ENCODE measurements at regions not wholly inside any gene's neighbourhood (a gene's known extent, or its start where the extent isn't known, plus 50 kb on each side); places are given as distances from the start of the nearest gene placed in this dataset.
"Not testable (repeated sequence)": the region's sequence is repeated elsewhere in the genome, so short reads cannot be mapped to it uniquely, and the experiment has no call there.

DNA sequence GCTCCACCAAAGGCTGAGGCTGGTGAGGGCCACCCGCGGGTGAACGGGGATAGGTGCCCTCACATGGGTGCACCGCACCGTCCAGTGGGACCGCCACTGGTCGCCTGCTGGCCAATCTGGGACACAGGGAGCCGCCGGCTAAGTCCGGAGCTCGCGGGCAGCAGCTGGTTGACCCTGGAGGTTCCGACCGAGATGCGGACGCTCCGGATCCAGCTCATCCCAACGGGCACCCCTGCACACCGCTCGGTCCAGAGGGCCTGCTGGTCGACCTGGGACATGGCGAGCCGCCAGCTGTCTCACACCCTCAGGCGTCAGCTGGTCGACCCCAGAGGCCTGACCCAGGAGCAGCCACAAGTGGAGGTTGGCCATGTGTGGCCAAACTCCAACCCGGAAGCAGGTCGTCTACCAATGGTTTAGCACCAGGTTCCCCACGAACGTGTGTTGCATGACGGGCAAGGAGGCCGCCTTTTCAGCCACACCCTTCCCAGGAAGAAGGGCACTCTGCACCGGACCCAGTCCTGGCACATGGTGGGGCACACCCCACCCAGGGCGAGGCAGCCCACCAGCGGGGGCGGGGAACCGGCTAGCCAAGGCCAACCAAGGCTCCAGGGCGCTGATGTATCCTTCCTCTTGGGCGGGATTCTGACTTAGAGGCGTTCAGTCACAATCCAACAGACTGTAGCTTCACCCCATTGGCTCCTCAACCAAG lies 746.0 kb upstream of the DEFB115 start:
- no peak for DNase-seq

- DNase-seq = no peak
Observed at GRCh38 chr20:30513050-30513628, 744.3 kb upstream of the DEFB115 start.

GRCh38 chr20:30515915-30516314 lies 741.5 kb upstream of the DEFB115 start:
- not testable (repeated sequence) for DNase-seq

- not testable (repeated sequence) for DNase-seq
Observed at GRCh38 chr20:30518906-30519305, 738.6 kb upstream of the DEFB115 start.

GRCh38 chr20:30521686-30522415 lies 735.6 kb upstream of the DEFB115 start:
- DNase-seq = not testable (repeated sequence)

DNA sequence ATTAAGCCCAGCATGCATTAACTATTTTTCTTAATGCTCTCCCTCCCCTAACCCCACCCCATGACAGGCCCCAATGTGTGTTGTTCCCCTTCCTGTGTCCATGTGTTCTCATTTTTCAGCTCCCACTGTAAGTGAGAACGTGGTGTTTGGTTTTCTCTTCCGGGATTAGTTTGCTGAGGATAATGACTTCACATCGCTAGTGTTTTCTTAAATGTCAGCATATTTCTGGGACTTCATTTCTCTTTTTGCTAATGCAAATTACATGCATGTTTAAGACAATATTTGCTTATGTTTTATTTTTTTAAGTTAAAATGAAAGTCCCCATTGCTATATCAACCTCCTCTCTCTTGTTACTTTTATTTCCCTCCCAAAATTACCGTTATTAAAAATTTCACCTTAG lies 733.3 kb upstream of the DEFB115 start:
- DNase-seq = not testable (repeated sequence)

DNA sequence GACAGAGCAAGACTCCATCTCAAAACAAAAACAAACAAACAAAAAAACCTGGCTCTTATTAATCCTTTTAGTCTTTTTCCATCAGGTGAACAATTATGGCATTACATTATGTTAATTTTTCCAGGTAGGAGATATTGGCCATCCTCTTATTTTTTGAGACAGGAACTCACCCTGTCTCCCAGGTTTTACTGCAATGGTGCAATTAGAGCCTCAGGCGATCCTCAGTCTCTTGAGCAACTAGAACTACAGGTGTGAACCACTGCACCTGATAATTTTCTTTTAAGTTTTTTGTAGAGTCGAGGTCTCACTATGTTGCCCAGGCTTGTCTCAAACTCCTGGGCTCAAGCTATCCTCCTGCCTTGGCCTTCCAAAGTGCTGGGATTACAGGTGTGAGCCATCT lies 732.7 kb upstream of the DEFB115 start:
- DNase-seq = not testable (repeated sequence)

- DNase-seq = not testable (repeated sequence)
Observed at GRCh38 chr20:30533653-30534052, 723.8 kb upstream of the DEFB115 start.

DNA sequence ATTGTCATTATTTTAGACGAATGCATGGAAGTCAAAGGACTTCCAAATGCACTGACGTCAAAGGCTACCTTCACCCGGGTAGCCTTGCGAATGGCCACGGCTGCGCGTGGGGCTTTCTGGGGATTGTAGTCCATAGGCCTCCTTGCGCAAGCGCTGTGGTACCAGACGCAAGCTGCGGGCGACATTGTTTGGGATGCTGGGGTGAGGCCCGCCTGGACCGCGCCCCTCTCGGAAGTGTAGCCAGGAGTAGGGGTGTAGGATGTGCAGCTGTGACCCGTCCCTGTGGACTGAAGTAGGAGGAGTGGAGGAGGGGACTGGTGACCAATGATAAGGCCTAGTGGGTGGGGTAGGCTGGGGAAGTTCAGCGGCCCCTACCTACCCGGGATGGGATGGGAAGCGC lies 720.0 kb upstream of the DEFB115 start:
- not testable (repeated sequence) for DNase-seq

- DNase-seq = not testable (repeated sequence)
Observed at GRCh38 chr20:30540330-30541069, 717.0 kb upstream of the DEFB115 start.

DNA sequence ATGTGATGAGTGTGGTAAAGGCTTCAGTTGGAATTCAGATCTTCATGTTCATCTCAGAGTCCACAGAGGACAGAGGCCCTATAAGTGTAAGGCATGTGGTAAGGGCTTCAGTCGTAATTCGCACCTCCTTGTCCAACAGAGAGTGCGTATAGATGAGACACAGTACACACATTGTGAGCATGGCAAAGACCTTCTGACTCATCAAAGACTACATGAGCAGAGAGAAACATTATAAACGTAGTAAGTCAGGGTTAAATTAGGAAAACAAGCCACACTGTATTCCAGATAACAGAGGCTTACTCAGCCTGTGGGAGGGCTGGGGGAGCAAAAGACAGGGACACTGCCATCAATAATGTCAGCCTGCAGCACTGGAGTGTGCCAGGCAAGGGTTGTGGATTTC lies 706.2 kb upstream of the DEFB115 start:
- not testable (repeated sequence) for DNase-seq

DNA sequence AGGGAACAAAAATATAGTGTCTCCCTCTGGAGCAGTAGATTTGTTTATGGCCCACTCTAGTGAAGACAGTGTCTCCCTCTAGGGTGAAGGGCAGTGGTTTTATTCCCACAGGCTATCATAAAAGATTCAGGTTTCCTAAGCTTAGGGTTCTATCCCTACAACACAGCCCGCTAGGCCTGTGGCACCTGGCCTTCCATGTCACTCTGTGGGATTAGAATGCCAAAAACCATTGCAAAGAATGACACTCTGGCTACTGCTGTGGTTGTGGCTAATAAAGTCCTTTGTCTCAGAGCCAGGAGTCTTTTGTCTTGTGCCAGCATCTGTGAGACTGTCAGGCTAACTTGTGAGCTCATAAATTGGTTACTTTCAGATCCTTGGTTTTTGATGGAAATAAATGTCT lies 700.7 kb upstream of the DEFB115 start:
- DNase-seq = not testable (repeated sequence)

GRCh38 chr20:30565086-30565485 lies 692.4 kb upstream of the DEFB115 start:
- not testable (repeated sequence) for DNase-seq

DNA sequence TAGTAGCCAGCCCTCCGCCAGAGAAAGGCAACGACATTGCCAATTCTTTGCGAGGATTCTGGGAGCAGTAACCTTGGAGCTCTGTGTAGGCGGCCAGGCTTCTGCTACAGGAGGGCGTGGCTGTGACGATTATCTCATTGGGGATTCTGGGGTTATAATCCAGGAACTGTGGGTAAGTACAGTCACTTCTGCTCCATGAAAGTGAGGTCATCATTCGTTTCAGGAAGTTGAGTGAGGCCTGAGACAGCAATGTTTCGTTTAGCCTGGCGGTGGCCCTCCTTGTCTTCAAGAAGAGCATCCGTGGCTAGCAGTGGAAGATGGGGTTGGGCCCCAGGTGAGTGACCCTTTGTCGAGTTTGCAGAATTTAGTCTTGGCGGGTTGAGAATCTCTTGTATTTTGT lies 687.6 kb upstream of the DEFB115 start:
- not testable (repeated sequence) for DNase-seq

GRCh38 chr20:30570622-30571021 lies 686.8 kb upstream of the DEFB115 start:
- not testable (repeated sequence) for DNase-seq

DNA sequence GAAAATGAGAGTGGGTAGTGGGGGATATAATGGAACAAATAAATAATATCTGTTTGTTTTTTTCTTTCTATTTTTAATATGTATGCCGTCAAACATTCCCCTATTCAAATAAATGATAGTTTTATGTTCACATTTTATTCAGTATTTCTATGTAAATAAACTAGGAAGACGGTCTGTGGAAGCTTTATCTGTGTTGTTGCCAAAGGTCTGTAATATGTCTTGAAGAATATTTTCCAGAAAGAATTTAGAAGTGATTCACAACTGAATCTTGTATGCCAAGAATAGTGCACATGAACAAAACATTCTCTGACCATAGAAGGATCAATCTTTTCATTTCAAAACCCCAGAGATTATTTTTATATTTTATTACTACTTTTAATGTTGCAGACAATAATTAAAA lies 683.1 kb upstream of the DEFB115 start:
- DNase-seq = not testable (repeated sequence)

DNA sequence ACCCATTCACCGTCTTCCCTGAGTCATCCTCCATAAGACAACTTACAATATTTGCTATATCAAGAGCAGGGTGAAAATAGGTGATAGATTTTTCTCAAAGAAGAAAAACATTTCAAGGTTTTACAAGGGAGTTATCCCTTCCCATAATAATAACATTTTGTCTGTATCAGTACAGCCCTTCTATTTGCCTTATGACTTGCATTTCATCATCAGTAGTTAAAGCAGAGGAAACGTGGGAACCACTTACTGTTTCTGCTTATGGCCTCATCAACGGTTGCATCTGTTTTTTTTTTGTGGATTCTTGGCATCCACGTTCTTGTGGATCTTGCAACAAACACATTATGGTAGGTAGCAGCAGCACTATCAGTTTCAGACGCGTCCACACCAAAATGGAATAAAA lies 678.4 kb upstream of the DEFB115 start:
- DNase-seq = not testable (repeated sequence)

DNA sequence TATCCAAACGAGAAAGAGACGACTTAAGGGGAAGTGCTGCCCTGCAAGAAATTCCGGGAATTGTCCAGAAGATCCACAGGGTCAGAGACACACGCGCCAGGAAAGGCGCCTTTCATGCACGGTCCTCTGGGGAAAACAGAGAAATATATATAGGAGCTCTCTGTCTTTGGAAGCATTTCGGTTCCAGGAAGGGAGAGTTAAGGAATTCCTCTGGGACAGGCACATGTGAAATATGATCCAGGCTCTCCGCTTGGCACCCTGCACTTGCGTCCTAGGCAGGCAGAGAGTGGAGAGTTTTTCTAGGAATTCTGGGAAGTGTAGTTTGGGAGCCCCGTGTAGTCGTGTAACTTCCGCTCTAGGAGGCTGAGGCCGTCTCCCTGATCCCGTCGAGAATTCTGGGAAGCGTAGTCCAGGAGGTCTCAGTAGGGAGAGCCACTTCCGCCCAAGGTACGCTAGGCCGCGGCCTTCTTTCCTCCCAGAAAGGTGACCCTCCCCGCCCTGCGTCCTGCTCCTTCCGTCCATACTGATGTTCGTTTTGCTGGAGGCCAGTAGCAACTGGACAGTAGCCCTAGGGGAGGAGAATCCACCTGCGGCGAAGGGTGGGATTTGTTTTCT lies 677.5 kb upstream of the DEFB115 start:
- not testable (repeated sequence) for DNase-seq

DNA sequence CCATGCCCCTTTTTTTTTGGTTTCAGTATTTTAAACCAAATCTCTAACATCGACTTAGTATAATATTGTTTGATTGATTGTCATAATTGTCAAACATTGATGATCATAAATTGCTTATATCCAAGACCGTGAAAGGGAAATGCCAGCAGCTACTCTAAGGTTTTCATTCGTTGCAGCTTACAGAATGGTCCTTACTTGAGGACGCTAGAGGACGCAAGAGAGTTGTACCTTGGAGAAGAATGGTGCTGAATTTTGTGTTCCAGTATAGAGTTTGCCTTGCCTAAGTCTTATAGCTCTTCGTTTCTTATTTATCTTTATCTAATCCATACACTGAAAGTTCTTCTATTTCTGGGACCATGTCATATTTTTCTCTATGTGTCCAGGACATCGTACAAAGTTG lies 675.6 kb upstream of the DEFB115 start:
- DNase-seq = not testable (repeated sequence)

DNA sequence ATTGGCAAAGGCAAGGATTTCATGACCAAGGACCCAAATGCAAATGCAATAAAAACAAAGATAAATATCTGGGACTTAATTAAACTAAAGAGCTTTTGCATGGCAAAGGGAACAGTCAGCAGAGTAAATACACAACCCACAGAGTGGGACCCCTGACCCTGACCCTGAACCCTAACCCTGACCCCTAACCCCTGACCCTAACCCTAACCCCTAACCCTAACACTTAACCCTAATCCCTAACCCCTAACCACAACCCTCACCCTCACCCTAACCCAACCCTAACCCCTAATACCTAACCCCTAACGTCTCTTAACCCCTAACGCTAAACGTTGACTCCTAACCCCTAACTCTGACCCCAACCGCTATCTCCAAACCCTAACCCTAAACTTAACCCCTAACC lies 673.1 kb upstream of the DEFB115 start:
- not testable (repeated sequence) for DNase-seq

- peak; percentile 22 for DNase-seq
Observed at GRCh38 chr20:30585244-30585796, 672.1 kb upstream of the DEFB115 start.

DNA sequence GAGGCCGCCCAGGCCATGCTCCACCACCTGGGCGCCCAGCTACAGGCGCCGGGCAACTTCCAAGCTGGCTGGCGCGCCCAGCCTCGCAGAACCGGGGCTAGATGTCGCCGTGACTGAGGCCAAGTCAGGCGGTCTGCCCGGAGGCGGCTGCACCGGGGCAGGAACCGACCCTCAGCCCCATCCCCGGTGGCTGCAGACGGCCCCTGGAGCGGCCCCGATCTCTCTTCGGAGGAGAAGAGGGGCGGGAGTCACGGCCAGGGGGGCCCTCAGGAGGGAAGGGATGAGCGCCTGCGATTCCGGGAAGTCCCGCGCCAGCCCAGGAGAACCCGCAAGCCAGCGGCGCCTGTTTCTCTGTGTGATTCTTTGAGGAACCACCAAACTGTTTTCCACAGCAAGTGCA lies 671.3 kb upstream of the DEFB115 start:
- DNase-seq = not testable (repeated sequence)

All from NCI-H1105 (cell line).